ENCODE measurements at regions not wholly inside any gene's neighbourhood (a gene's known extent, or its start where the extent isn't known, plus 50 kb on each side); places are given as distances from the start of the nearest gene placed in this dataset.

- H3K27ac ChIP-seq = no peak overlapping the region
Observed at GRCh38 chr14:53881921-53882320, 74.7 kb downstream of the BMP4 start.

GRCh38 chr14:53881161-53881871 is 75.3 kb downstream of the BMP4 start:
- Histone ChIP-seq H3K27me3 (ENCODE audit: insufficient read depth, low read depth) (no peaks in the 10 kb centered on the region), H3K79me2 (ENCODE audit: low read depth) (no peaks in the 10 kb centered on the region), H2AFZ (no peak overlapping the region), H3K4me1 (replicated peaks; ENCODE audit: insufficient read depth) (no peaks in the 10 kb centered on the region), H3F3A (ENCODE audit: insufficient read depth, low read depth) (no peaks in the 10 kb centered on the region), H3K9me2 (ENCODE audit: insufficient read depth) (peaks cover 6% of the 10 kb centered on the region; the same call in 1 of the 2 replicates), H3K9me3 (ENCODE audit: insufficient read depth, low read depth) (no peaks in the 10 kb centered on the region), H3K4me3 (no peak overlapping the region), H3K27ac (no peak overlapping the region), H3K36me3 (ENCODE audit: low read depth) (no peaks in the 10 kb centered on the region), H4K20me1 (ENCODE audit: insufficient read depth) (no peaks in the 10 kb centered on the region), H3K4me2 (no peak overlapping the region)
- intact Hi-C loops (cut with micrococcal nuclease; ENCODE audit: unreplicated experiment) = no loop called here
- BruUV-seq (replicated peaks) = no TSS peak
- POLR2A ChIA-PET (ENCODE audit: unreplicated experiment) = no interaction called here
- TF ChIP-seq EZH2 (IDR thresholded peaks at IDR 0.05; ENCODE audit: low read depth) = no peak
- TF ChIP-seq, protein P1, sequence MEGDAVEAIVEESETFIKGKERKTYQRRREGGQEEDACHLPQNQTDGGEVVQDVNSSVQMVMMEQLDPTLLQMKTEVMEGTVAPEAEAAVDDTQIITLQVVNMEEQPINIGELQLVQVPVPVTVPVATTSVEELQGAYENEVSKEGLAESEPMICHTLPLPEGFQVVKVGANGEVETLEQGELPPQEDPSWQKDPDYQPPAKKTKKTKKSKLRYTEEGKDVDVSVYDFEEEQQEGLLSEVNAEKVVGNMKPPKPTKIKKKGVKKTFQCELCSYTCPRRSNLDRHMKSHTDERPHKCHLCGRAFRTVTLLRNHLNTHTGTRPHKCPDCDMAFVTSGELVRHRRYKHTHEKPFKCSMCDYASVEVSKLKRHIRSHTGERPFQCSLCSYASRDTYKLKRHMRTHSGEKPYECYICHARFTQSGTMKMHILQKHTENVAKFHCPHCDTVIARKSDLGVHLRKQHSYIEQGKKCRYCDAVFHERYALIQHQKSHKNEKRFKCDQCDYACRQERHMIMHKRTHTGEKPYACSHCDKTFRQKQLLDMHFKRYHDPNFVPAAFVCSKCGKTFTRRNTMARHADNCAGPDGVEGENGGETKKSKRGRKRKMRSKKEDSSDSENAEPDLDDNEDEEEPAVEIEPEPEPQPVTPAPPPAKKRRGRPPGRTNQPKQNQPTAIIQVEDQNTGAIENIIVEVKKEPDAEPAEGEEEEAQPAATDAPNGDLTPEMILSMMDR (conservative IDR thresholded peaks at IDR 0.05) = no peak
- DNase-seq = no peak
- CTCF ChIA-PET = interaction anchor here (0.6 kb wide), 1 partner anchor 341 kb away, joined by 3 read pairs; no protein-coding TSS in a partner anchor

More at GRCh38 chr14:53881921-53882320, 74.7 kb downstream of the BMP4 start:
- no peak for DNase-seq
- Histone ChIP-seq H3K4me1 (replicated peaks; ENCODE audit: insufficient read depth) (no peaks in the 10 kb centered on the region), H3K4me3 (no peak overlapping the region), H3K79me2 (ENCODE audit: low read depth) (no peaks in the 10 kb centered on the region), H3F3A (ENCODE audit: insufficient read depth, low read depth) (no peaks in the 10 kb centered on the region), H4K20me1 (ENCODE audit: insufficient read depth) (no peaks in the 10 kb centered on the region), H3K9me2 (ENCODE audit: insufficient read depth) (peaks cover 6% of the 10 kb centered on the region; the same call in 1 of the 2 replicates), H3K9me3 (ENCODE audit: insufficient read depth, low read depth) (no peaks in the 10 kb centered on the region), H3K27me3 (ENCODE audit: insufficient read depth, low read depth) (no peaks in the 10 kb centered on the region), H2AFZ (no peak overlapping the region), H3K36me3 (ENCODE audit: low read depth) (no peaks in the 10 kb centered on the region), H3K4me2 (no peak overlapping the region)
- POLR2A ChIA-PET (ENCODE audit: unreplicated experiment) = no interaction called here
- intact Hi-C loops (cut with micrococcal nuclease; ENCODE audit: unreplicated experiment) = no loop called here
- no peak for TF ChIP-seq EZH2 (IDR thresholded peaks at IDR 0.05; ENCODE audit: low read depth)
- TF ChIP-seq, protein P1 (conservative IDR thresholded peaks at IDR 0.05) = no peak
- CTCF ChIA-PET = interaction anchor here (0.6 kb wide), 1 partner anchor 342 kb away, joined by 3 read pairs; no protein-coding TSS in a partner anchor
- BruUV-seq (replicated peaks) = no TSS peak

DNA sequence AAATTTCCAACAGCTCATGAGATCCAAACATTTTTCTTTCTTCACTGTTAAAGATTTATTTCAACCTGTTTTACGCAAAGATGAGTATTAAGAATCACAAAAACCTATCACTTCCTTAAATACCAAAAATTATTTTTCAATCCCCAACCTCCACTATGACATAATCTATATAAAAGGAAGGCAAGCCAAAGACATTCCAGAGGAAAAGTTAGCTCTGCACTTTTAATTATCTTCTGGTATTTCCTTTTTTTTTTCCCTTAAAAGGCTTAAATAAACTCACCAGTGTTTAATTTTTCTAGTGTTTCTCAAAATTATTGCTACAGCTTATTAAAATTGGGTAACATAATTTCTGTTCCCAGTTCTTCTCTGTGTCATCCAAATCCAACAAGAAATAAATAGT is 75.9 kb downstream of the BMP4 start:
- H3K4me3 ChIP-seq = no peak overlapping the region
- no peaks in the 10 kb centered on the region for H3K27me3 ChIP-seq (ENCODE audit: insufficient read depth, low read depth)
- no peaks in the 10 kb centered on the region for H3K79me2 ChIP-seq (ENCODE audit: low read depth)
- no peaks in the 10 kb centered on the region for H4K20me1 ChIP-seq (ENCODE audit: insufficient read depth)
- no peak overlapping the region for H3K27ac ChIP-seq
- CTCF ChIA-PET = no interaction called here
- no peaks in the 10 kb centered on the region for H3K4me1 ChIP-seq (replicated peaks; ENCODE audit: insufficient read depth)
- no peaks in the 10 kb centered on the region for H3K9me3 ChIP-seq (ENCODE audit: insufficient read depth, low read depth)
- DNase-seq = no peak
- H3K9me2 ChIP-seq (ENCODE audit: insufficient read depth) = peaks cover 6% of the 10 kb centered on the region; the same call in 1 of the 2 replicates
- intact Hi-C loops (cut with micrococcal nuclease; ENCODE audit: unreplicated experiment) = no loop called here
- no TSS peak for BruUV-seq (replicated peaks)
- TF ChIP-seq, protein P1 (conservative IDR thresholded peaks at IDR 0.05) = no peak
- TF ChIP-seq EZH2 (IDR thresholded peaks at IDR 0.05; ENCODE audit: low read depth) = no peak
- POLR2A ChIA-PET (ENCODE audit: unreplicated experiment) = no interaction called here
- H3F3A ChIP-seq (ENCODE audit: insufficient read depth, low read depth) = no peaks in the 10 kb centered on the region
- H2AFZ ChIP-seq = no peak overlapping the region
- no peak overlapping the region for H3K4me2 ChIP-seq
- H3K36me3 ChIP-seq (ENCODE audit: low read depth) = no peaks in the 10 kb centered on the region
